ENCODE measurements at regions not wholly inside any gene's neighbourhood (a gene's known extent, or its start where the extent isn't known, plus 50 kb on each side); places are given as distances from the start of the nearest gene placed in this dataset.
"Not testable (repeated sequence)": the region's sequence is repeated elsewhere in the genome, so short reads cannot be mapped to it uniquely, and the experiment has no call there.

DNA sequence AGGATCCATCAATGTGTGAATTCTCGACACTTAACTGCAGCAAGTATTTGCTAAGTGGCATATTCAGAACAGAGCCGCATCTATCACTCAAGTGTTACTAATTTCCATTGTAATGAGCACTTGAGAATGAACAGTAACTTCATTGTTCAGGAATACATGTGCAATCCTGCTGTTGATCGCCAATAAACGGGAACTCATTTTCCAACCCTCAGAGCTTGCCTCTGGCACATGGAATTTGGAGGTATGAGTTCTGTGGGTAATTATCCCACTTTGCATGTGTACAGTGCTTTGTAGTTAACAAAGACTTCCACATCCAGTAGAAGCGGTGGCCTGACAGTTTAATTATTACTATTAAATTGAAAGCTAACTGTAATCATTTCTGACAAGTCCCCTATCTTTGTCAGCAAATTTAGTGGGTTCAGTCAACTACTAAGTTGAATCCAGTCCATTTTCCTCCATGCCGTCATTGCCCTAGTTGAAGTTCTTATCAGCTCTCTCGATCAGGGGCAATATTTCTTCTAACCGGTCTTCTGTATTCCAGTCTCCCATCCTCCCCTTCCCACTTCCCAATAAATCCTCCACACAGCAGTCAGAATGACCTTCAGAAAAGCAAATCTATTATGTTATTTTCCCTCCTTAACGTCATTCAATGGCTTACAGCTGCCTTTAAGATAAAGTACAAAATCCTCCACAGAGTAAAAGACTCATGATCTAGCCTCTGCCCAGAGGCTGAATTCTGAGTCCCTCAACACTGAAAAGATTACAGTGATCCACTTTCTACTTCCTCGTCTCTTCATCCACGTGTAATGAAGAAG, 62.4 kb upstream of the GBA3 start:
- DNase-seq (ENCODE audit: low read depth in 1 of 2, low spot score in 1 of 2): not testable (repeated sequence)

- not testable (repeated sequence) for DNase-seq (ENCODE audit: low read depth in 1 of 2, low spot score in 1 of 2)
These were observed 61.6 kb upstream of the GBA3 start for GRCh38 chr4:22631167-22631566.

DNA sequence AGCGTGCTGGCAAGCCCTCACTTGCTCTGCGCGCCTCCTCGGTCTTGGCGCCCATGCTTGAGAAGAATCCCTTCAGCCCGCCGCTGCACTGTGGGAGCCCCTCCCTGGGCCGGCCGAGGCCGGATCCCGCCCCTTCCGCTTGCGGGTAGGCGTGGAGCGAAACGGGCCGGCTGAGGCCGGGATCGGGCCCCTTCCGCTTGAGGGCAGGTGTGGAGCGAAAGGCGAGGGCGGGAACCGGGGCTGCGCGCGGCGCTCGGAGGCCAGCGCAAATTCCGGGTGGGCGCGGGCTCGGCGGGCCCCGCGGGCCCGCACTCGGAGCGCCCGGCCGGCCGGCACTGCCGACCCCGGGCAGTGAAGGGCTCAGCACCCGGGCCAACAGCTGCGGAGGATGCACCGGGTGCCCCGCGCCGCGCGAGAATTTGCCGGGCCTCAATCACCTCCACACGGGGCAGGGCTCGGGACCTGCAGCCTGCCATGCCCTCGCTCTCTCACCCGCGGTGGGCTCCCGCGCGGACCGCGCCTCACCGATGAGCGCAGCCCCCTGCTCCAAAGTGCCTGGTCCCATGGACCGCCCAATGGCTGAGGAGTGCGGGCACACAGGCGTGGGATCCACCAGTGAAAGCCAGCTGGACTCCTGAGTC, 58.1 kb upstream of the GBA3 start:
- DNase-seq (ENCODE audit: low read depth in 1 of 2, low spot score in 1 of 2): no peak

DNA sequence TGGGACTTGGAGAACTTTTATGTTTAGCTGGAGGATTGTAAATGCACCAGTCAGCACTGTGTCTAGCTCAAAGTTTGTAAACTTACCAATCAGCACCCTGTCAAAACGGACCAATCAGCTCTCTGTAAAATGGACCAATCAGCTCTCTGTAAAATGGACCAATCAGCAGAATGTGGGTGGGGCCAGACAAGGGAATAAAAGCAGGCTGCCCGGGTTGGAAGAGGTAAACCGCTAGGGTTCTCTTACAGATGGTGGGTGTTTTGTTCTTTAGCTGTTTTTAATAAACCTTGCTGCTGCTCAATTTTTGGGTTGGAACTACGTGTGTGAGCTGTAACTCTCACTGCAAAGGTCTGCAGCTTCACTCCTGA, 57.6 kb upstream of the GBA3 start:
- DNase-seq (ENCODE audit: low read depth in 1 of 2, low spot score in 1 of 2): not testable (repeated sequence)

DNA sequence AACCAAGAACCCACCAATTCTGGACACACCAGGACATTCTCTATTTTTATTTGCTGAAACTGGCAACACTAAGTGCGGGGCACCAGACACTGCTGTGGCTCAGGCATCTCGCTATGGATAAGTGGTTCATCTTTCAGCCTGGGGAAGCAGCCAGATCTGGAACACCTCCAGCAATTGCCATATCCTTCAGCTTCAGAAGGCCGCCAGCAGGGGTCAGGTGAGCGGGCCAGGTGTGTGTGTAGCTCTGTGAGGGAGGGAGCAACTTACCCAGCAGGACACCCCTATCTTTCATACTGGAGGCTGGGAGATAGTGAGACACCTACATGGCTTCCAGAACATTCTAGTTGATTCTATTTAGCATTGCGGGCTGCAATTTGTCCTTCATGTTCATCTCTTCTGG, 57.0 kb upstream of the GBA3 start:
- DNase-seq (ENCODE audit: low read depth in 1 of 2, low spot score in 1 of 2): no peak

- no peak for DNase-seq (ENCODE audit: low read depth in 1 of 2, low spot score in 1 of 2)
These were observed 55.4 kb upstream of the GBA3 start for GRCh38 chr4:22637306-22637705.

All from activated CD4-positive, alpha-beta T cell treated with anti-CD3 and anti-CD28 coated beads, Interleukin-2, amount 50 U/mL, for 24 hours (primary cell).